ENCODE measurements at regions not wholly inside any gene's neighbourhood (a gene's known extent, or its start where the extent isn't known, plus 50 kb on each side); places are given as distances from the start of the nearest gene placed in this dataset.
A peak's percentile ranks its signal among the peaks of the same experiment; 100 is the strongest.
"Not testable (repeated sequence)": the region's sequence is repeated elsewhere in the genome, so short reads cannot be mapped to it uniquely, and the experiment has no call there.

GRCh38 chr3:195981778-195982177, 73.4 kb upstream of the TNK2 start:
- not testable (repeated sequence) for DNase-seq (ENCODE audit: low read depth); H3K4me3 ChIP-seq (ENCODE audit: low read depth, low read length)

GRCh38 chr3:195979877-195980276, 71.5 kb upstream of the TNK2 start:
- H3K4me3 ChIP-seq (ENCODE audit: low read depth, low read length) = not testable (repeated sequence)

GRCh38 chr3:195978585-195978984, 70.2 kb upstream of the TNK2 start:
- not testable (repeated sequence) for H3K4me3 ChIP-seq (ENCODE audit: low read depth, low read length); DNase-seq (ENCODE audit: low read depth)

More at GRCh38 chr3:195979877-195980276, 71.5 kb upstream of the TNK2 start:
- not testable (repeated sequence) for DNase-seq (ENCODE audit: low read depth)

- H3K4me3 ChIP-seq (ENCODE audit: low read depth, low read length) = not testable (repeated sequence)
Measured at GRCh38 chr3:195976876-195977275, 68.5 kb upstream of the TNK2 start.

GRCh38 chr3:195974281-195974680, 65.9 kb upstream of the TNK2 start:
- not testable (repeated sequence) for H3K4me3 ChIP-seq (ENCODE audit: low read depth, low read length); DNase-seq (ENCODE audit: low read depth)

More at GRCh38 chr3:195976876-195977275, 68.5 kb upstream of the TNK2 start:
- not testable (repeated sequence) for DNase-seq (ENCODE audit: low read depth)

- not testable (repeated sequence) for H3K4me3 ChIP-seq (ENCODE audit: low read depth, low read length); DNase-seq (ENCODE audit: low read depth)
Measured at GRCh38 chr3:195970873-195971272, 62.5 kb upstream of the TNK2 start.

GRCh38 chr3:195969838-195970776, 61.8 kb upstream of the TNK2 start:
- H3K4me3 ChIP-seq (ENCODE audit: low read depth, low read length); DNase-seq (ENCODE audit: low read depth): not testable (repeated sequence)

GRCh38 chr3:195969341-195969740, 61.0 kb upstream of the TNK2 start:
- DNase-seq (ENCODE audit: low read depth); H3K4me3 ChIP-seq (ENCODE audit: low read depth, low read length): not testable (repeated sequence)

GRCh38 chr3:195968104-195968503, 59.8 kb upstream of the TNK2 start:
- H3K4me3 ChIP-seq (ENCODE audit: low read depth, low read length); DNase-seq (ENCODE audit: low read depth): not testable (repeated sequence)

GRCh38 chr3:195967387-195967720, 59.0 kb upstream of the TNK2 start:
- H3K4me3 ChIP-seq (ENCODE audit: low read depth, low read length); DNase-seq (ENCODE audit: low read depth): not testable (repeated sequence)

GRCh38 chr3:195966563-195967386, 58.4 kb upstream of the TNK2 start:
- H3K4me3 ChIP-seq (ENCODE audit: low read depth, low read length); DNase-seq (ENCODE audit: low read depth): not testable (repeated sequence)

- H3K4me3 ChIP-seq (ENCODE audit: low read depth, low read length); DNase-seq (ENCODE audit: low read depth): not testable (repeated sequence)
Measured at GRCh38 chr3:195965217-195965616, 56.9 kb upstream of the TNK2 start.

GRCh38 chr3:195964318-195965107, 56.2 kb upstream of the TNK2 start:
- not testable (repeated sequence) for DNase-seq (ENCODE audit: low read depth); H3K4me3 ChIP-seq (ENCODE audit: low read depth, low read length)

GRCh38 chr3:195962222-195962621, 53.9 kb upstream of the TNK2 start:
- not testable (repeated sequence) for H3K4me3 ChIP-seq (ENCODE audit: low read depth, low read length); DNase-seq (ENCODE audit: low read depth)

GRCh38 chr3:195960971-195961775, 52.8 kb upstream of the TNK2 start:
- not testable (repeated sequence) for H3K4me3 ChIP-seq (ENCODE audit: low read depth, low read length)
- DNase-seq (ENCODE audit: low read depth) = peak; percentile 3

GRCh38 chr3:195960164-195960563, 51.8 kb upstream of the TNK2 start:
- DNase-seq (ENCODE audit: low read depth); H3K4me3 ChIP-seq (ENCODE audit: low read depth, low read length): not testable (repeated sequence)

- H3K4me3 ChIP-seq (ENCODE audit: low read depth, low read length); DNase-seq (ENCODE audit: low read depth): not testable (repeated sequence)
Measured at GRCh38 chr3:195959367-195960157, 51.2 kb upstream of the TNK2 start.
